A549 (cell line): ENCODE measurements at regions not wholly inside any gene's neighbourhood (a gene's known extent, or its start where the extent isn't known, plus 50 kb on each side); places are given as distances from the start of the nearest gene placed in this dataset.

Experiments
- EP300 ChIP-seq, 2 experiments: fragments of >200 bp; sonication (Bioruptor Twin); formaldehyde crosslinking; IDR thresholded peaks; 2 replicates in 1 of 2; 3 replicates in 1 of 2; pipeline ENCODE4 v1.6.1; 2016 to 2017
- HDAC2 ChIP-seq: fragments of 200-600 bp; sonication (generic); IDR thresholded peaks from 2 replicates; pipeline ENCODE4 v1.6.1; 2016
- JUNB ChIP-seq: fragments of >200 bp; sonication (Bioruptor Twin); formaldehyde crosslinking; IDR thresholded peaks from 2 replicates; pipeline ENCODE4 v1.6.1; 2016
- KDM1A ChIP-seq: fragments of 200-600 bp; sonication (generic); IDR thresholded peaks from 2 replicates; pipeline ENCODE4 v1.6.1; 2016; ENCODE audit warnings: low read depth, mild to moderate bottlenecking
- MYC ChIP-seq: IDR thresholded peaks from 2 replicates; pipeline ENCODE4 v1.6.1; 2012; ENCODE audit warnings: mild to moderate bottlenecking, inconsistent platforms, low read length, improper control_type of control experiment, borderline replicate concordance
- POLR2A ChIP-seq: IDR thresholded peaks from 2 replicates; pipeline ENCODE4 v1.6.1; 2012; ENCODE audit warnings: mild to moderate bottlenecking, low read length
- REST ChIP-seq: fragments of 200-600 bp; sonication (generic); IDR thresholded peaks from 2 replicates; pipeline ENCODE4 v1.6.1; 2016; ENCODE audit warnings: antibody characterized with exemption, mild to moderate bottlenecking, moderate library complexity
- SREBF2 ChIP-seq: fragments of 450-650 bp; IDR thresholded peaks from 2 replicates; pipeline ENCODE4 v1.6.1; 2014; ENCODE audit warnings: mild to moderate bottlenecking, moderate library complexity
- TP53 ChIP-seq: fragments of 250-450 bp; sonication (Bioruptor Pico); IDR thresholded peaks from 2 replicates; pipeline ENCODE4 v1.5.0; 2021; ENCODE audit warnings: mild to moderate bottlenecking, moderate library complexity
- TF ChIP-seq, protein P1 (sequence below): fragments of >200 bp; sonication (Bioruptor Twin); formaldehyde crosslinking; IDR thresholded peaks from 3 replicates; pipeline ENCODE4 v1.5.1; 2016

DNA sequence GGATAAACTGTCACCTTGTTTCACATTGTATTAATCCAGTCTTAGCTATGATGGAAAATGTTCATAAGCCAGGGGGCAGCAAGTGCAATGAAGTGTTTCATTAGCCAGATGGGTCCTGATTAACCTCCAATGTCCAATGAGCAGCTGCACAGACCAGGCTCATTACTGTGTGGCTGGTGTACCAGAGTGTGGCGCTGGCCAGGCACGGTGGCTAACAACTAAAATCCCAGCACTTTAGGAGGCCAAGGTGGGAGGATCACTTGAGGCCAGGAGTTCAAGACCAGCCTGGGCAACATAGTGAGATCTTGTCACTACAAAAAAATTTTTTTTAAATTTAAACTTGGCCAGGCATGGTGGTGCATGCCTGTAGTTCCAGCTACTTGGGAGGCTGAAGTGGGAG is 201.7 kb upstream of the FOXQ1 start:
- TF ChIP-seq POLR2A (no peak), EP300 (IDR thresholded peaks at IDR 0.05) (no peak), REST (no peak), SREBF2 (no peak), TP53 (CRISPR knock-in tag) (no peak), HDAC2 (no peak), MYC (no peak), JUNB (no peak), KDM1A (no peak)
- TF ChIP-seq, protein P1, sequence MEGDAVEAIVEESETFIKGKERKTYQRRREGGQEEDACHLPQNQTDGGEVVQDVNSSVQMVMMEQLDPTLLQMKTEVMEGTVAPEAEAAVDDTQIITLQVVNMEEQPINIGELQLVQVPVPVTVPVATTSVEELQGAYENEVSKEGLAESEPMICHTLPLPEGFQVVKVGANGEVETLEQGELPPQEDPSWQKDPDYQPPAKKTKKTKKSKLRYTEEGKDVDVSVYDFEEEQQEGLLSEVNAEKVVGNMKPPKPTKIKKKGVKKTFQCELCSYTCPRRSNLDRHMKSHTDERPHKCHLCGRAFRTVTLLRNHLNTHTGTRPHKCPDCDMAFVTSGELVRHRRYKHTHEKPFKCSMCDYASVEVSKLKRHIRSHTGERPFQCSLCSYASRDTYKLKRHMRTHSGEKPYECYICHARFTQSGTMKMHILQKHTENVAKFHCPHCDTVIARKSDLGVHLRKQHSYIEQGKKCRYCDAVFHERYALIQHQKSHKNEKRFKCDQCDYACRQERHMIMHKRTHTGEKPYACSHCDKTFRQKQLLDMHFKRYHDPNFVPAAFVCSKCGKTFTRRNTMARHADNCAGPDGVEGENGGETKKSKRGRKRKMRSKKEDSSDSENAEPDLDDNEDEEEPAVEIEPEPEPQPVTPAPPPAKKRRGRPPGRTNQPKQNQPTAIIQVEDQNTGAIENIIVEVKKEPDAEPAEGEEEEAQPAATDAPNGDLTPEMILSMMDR = no peak
